ENCODE measurements at regions not wholly inside any gene's neighbourhood (a gene's known extent, or its start where the extent isn't known, plus 50 kb on each side); places are given as distances from the start of the nearest gene placed in this dataset.

DNA sequence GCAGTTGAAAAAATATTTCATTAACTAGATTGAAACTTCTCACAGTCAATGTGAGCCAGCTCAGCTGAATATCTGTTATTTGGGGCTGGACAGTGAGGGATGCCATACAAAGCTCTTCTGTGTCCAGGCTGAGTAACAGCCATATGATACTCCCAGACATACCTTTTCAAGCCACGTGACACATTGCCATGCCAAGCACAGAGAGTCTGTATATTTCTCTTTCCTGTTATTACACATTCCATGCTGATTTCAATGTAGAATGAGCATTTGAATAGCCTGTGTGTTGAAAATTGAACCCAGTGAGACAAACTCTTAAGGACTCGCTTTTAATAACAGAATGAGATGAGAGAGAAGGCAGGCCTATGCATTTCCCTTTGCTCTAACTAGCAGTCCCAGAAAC lies 334.7 kb upstream of the RASGRP1 start:
- TF ChIP-seq EP300 (IDR thresholded peaks at IDR 0.05; ENCODE audit: low read depth): no peak
- TF ChIP-seq CTCF (IDR thresholded peaks at IDR 0.05): no peak
- no peak for TF ChIP-seq POLR2A (IDR thresholded peaks at IDR 0.05)
- no peak for TF ChIP-seq POLR2AphosphoS5 (IDR thresholded peaks at IDR 0.05)
- Histone ChIP-seq H3K27ac (no peak overlapping the region), H3K4me3 (no peak overlapping the region), H3K4me1 (peaks cover 0 to 14% (median 3%) of the 10 kb centered on the region in 4 donors), H3K36me3 (no peaks in the 10 kb centered on the region), H3K27me3 (no peaks in the 10 kb centered on the region), H3K9me3 (no peaks in the 10 kb centered on the region)
- in situ Hi-C loops (cut with MboI; ENCODE audit: low pct_ligation_motif_present in 1 of 4, low pct_unique_long_range_greater_than_20kb in 1 of 4, low sequenced_read_pairs in 3 of 4) (no loop called here), intact Hi-C loops (cut with DNase I; ENCODE audit: low total_unique reads) (loop anchor here (10.0 kb wide), 1 partner anchor 54 kb away; no protein-coding TSS in a partner anchor)
- WGBS, 2 donors (ENCODE audit: low coverage in 1 of 2): 67 to 90% methylated on average over 2 of the region's 2 CpGs
- no peak for DNase-seq

DNA sequence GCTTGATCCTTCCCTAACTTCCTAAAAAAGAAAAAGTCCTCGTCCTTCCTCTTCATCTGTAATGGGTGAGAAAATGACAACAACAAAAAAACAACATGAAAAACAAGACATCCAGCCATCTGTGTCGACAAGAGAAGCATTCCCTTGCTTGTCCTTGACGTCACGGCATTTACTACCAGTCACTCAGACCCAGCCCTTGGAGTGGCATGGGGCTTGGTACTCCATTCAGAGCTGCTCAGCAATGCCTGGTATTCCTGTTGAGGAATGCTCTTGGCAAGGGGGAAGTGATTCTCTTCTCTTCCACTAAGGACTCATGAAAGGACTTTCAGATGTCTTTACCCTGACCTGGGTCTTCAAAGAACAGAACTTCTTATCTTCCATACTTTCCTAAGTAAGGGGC lies 339.7 kb upstream of the RASGRP1 start:
- DNase-seq: no peak
- in situ Hi-C loops (cut with MboI; ENCODE audit: low pct_ligation_motif_present in 1 of 4, low pct_unique_long_range_greater_than_20kb in 1 of 4, low sequenced_read_pairs in 3 of 4): no loop called here
- 83 to 96% methylated on average over 4 of the region's 4 CpGs for WGBS, 2 donors (ENCODE audit: low coverage in 1 of 2)

GRCh38 chr15:38905632-38906031 lies 341.0 kb upstream of the RASGRP1 start:
- in situ Hi-C loops (cut with MboI; ENCODE audit: low pct_ligation_motif_present in 1 of 4, low pct_unique_long_range_greater_than_20kb in 1 of 4, low sequenced_read_pairs in 3 of 4): no loop called here
- Histone ChIP-seq H3K4me3 (no peak overlapping the region), H3K4me1 (no peaks in the 10 kb centered on the region), H3K27ac (no peak overlapping the region), H3K36me3 (no peaks in the 10 kb centered on the region), H3K27me3 (no peaks in the 10 kb centered on the region), H3K9me3 (no peaks in the 10 kb centered on the region)
- 46 to 60% methylated on average over 1 of the region's 1 CpG for WGBS, 2 donors (ENCODE audit: low coverage in 1 of 2)
- TF ChIP-seq CTCF (IDR thresholded peaks at IDR 0.05) (no peak), POLR2A (IDR thresholded peaks at IDR 0.05) (no peak), POLR2AphosphoS5 (IDR thresholded peaks at IDR 0.05) (no peak), EP300 (IDR thresholded peaks at IDR 0.05; ENCODE audit: low read depth) (no peak)
- intact Hi-C loops (cut with DNase I; ENCODE audit: low total_unique reads): no loop called here
- DNase-seq: no peak

More for the DNA sequence above, 339.7 kb upstream of the RASGRP1 start:
- Histone ChIP-seq H3K4me1 (no peaks in the 10 kb centered on the region), H3K36me3 (no peaks in the 10 kb centered on the region), H3K27ac (no peak overlapping the region), H3K4me3 (no peak overlapping the region), H3K9me3 (no peaks in the 10 kb centered on the region), H3K27me3 (no peaks in the 10 kb centered on the region)
- intact Hi-C loops (cut with DNase I; ENCODE audit: low total_unique reads): no loop called here
- no peak for TF ChIP-seq EP300 (IDR thresholded peaks at IDR 0.05; ENCODE audit: low read depth)
- TF ChIP-seq CTCF (IDR thresholded peaks at IDR 0.05): no peak
- no peak for TF ChIP-seq POLR2AphosphoS5 (IDR thresholded peaks at IDR 0.05)
- no peak for TF ChIP-seq POLR2A (IDR thresholded peaks at IDR 0.05)

GRCh38 chr15:38920966-38921365 lies 356.4 kb upstream of the RASGRP1 start:
- Histone ChIP-seq H3K4me1 (no peaks in the 10 kb centered on the region), H3K36me3 (no peaks in the 10 kb centered on the region), H3K27ac (no peak overlapping the region), H3K4me3 (no peak overlapping the region), H3K27me3 (no peaks in the 10 kb centered on the region), H3K9me3 (no peaks in the 10 kb centered on the region)
- no peak for TF ChIP-seq POLR2A (IDR thresholded peaks at IDR 0.05)
- TF ChIP-seq EP300 (IDR thresholded peaks at IDR 0.05; ENCODE audit: low read depth): no peak
- no peak for TF ChIP-seq CTCF (IDR thresholded peaks at IDR 0.05)
- no peak for TF ChIP-seq POLR2AphosphoS5 (IDR thresholded peaks at IDR 0.05)
- DNase-seq: no peak
- intact Hi-C loops (cut with DNase I; ENCODE audit: low total_unique reads): no loop called here
- WGBS, 2 donors (ENCODE audit: low coverage in 1 of 2): 81 to 83% methylated on average over 2 of the region's 2 CpGs
- in situ Hi-C loops (cut with MboI; ENCODE audit: low pct_ligation_motif_present in 1 of 4, low pct_unique_long_range_greater_than_20kb in 1 of 4, low sequenced_read_pairs in 3 of 4): no loop called here

Data from transverse colon (tissue), 4 donors.